ENCODE measurements at regions not wholly inside any gene's neighbourhood (a gene's known extent, or its start where the extent isn't known, plus 50 kb on each side); places are given as distances from the start of the nearest gene placed in this dataset.

GRCh38 chr18:78540636-78541529 is 438.7 kb upstream of the SALL3 start:
- in situ Hi-C loops (cut with HindIII; ENCODE audit: low pct_unique_long_range_greater_than_20kb, low sequenced_read_pairs): no loop called here
- no peak for DNase-seq (ENCODE audit: low read depth in 1 of 2, low spot score in 1 of 2)

DNA sequence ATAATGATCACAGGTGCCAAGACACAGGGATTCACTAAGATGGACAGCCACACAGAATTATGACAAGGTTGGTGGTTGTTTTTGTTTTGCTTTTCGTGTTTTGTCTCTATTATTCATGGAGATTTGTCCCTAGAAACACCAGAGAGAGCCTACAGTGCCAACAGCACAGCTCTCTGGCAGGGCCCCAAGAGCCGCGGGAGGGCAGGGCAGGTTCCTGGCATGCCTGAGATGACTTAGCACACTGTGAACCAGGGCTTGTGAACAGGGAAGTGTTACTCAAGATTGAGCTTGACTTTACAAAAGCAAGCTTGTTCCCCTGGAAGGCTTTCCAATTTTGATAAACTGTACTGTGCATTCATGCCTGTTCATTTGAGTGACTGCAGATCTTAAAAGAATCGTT is 437.4 kb upstream of the SALL3 start:
- peak; percentile 41 to 44 for DNase-seq (ENCODE audit: low read depth in 1 of 2, low spot score in 1 of 2)
- in situ Hi-C loops (cut with HindIII; ENCODE audit: low pct_unique_long_range_greater_than_20kb, low sequenced_read_pairs): no loop called here
- no peak for TF ChIP-seq JUND (IDR thresholded peaks at IDR 0.05; ENCODE audit: low read depth)

More at GRCh38 chr18:78540636-78541529, 438.7 kb upstream of the SALL3 start:
- TF ChIP-seq JUND (IDR thresholded peaks at IDR 0.05; ENCODE audit: low read depth): no peak

- no peak for DNase-seq (ENCODE audit: low read depth in 1 of 2, low spot score in 1 of 2)
Measured at GRCh38 chr18:78543201-78543725, 436.4 kb upstream of the SALL3 start.

DNA sequence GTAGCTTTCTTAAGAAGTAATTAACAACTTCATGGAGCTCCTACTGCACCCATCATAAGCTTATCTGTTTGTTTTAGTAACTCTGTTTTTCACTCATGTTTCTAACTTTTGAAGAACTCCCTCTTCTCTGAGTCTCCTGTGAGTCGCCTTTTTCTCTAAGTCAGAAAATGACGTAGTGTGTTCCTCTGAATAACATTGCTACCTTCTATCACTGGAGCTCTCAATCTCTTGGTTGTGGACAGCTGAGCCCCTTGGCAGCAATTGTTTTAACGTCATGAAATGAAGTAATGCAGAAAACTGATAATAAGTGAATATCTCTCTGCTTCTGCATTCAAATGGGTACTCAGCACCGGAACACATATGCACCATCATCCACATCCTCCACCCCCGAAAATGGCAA is 433.3 kb upstream of the SALL3 start:
- in situ Hi-C loops (cut with HindIII; ENCODE audit: low pct_unique_long_range_greater_than_20kb, low sequenced_read_pairs): no loop called here
- no peak for DNase-seq (ENCODE audit: low read depth in 1 of 2, low spot score in 1 of 2)
- no peak for TF ChIP-seq JUND (IDR thresholded peaks at IDR 0.05; ENCODE audit: low read depth)

More at GRCh38 chr18:78543201-78543725, 436.4 kb upstream of the SALL3 start:
- in situ Hi-C loops (cut with HindIII; ENCODE audit: low pct_unique_long_range_greater_than_20kb, low sequenced_read_pairs): no loop called here
- TF ChIP-seq JUND (IDR thresholded peaks at IDR 0.05; ENCODE audit: low read depth): no peak

GRCh38 chr18:78547817-78548216 is 431.8 kb upstream of the SALL3 start:
- DNase-seq (ENCODE audit: low read depth in 1 of 2, low spot score in 1 of 2): no peak
- TF ChIP-seq JUND (IDR thresholded peaks at IDR 0.05; ENCODE audit: low read depth): no peak
- in situ Hi-C loops (cut with HindIII; ENCODE audit: low pct_unique_long_range_greater_than_20kb, low sequenced_read_pairs): no loop called here

DNA sequence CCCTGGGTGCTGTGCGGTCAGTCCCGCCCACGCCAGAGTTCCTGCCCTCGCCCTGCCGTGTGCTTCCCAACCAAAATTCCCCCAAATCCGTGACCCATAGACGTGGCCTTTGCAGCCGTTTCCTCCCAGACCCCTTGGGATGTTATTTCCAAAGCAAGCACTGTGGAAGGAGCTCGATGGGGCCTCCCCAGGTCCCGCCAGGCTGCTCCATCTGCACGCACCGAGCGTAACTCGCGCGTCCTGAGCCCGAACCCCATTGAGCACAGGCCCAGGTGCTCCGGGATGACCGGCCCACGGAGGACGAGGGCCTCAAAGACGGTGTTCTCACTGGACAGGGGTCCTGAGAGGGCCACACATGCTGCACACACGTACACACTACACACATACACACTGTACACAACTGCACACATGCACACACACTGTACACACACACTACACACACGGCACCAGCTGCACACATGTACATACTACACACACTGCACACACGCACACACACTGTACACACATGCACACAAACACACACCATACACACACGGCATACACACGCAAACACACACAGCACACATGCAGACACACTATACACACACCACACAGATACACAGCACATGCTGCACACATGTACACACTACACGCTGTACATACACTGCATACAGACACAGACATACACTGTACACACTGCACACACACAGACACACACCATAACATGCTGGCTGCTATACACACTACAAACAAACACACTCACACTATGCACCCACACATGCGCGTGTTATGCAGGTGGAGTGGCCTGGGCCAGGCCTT is 431.2 kb upstream of the SALL3 start:
- TF ChIP-seq JUND (IDR thresholded peaks at IDR 0.05; ENCODE audit: low read depth): no peak
- in situ Hi-C loops (cut with HindIII; ENCODE audit: low pct_unique_long_range_greater_than_20kb, low sequenced_read_pairs): no loop called here
- DNase-seq (ENCODE audit: low read depth in 1 of 2, low spot score in 1 of 2): no peak

DNA sequence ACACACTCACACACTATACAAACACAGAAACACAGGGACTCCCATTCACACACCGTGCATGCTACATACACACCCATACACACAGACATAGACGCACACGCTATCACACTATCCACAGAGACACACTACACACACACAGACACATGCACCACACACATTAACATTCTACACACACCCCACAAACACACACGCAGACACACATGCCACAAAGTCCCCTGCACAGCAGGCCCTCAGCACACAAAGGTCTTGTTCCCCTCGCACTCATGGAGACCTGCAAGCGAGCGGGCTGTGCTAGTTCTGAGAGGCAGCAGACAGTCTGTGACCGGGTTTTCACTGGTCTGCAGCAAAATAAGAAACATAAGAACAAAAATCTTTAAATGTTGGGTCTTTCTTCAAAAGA is 429.6 kb upstream of the SALL3 start:
- in situ Hi-C loops (cut with HindIII; ENCODE audit: low pct_unique_long_range_greater_than_20kb, low sequenced_read_pairs): no loop called here
- no peak for TF ChIP-seq JUND (IDR thresholded peaks at IDR 0.05; ENCODE audit: low read depth)
- DNase-seq (ENCODE audit: low read depth in 1 of 2, low spot score in 1 of 2): no peak

GRCh38 chr18:78554944-78555608 is 424.5 kb upstream of the SALL3 start:
- in situ Hi-C loops (cut with HindIII; ENCODE audit: low pct_unique_long_range_greater_than_20kb, low sequenced_read_pairs): no loop called here
- no peak for TF ChIP-seq JUND (IDR thresholded peaks at IDR 0.05; ENCODE audit: low read depth)
- DNase-seq (ENCODE audit: low read depth in 1 of 2, low spot score in 1 of 2): no peak

DNA sequence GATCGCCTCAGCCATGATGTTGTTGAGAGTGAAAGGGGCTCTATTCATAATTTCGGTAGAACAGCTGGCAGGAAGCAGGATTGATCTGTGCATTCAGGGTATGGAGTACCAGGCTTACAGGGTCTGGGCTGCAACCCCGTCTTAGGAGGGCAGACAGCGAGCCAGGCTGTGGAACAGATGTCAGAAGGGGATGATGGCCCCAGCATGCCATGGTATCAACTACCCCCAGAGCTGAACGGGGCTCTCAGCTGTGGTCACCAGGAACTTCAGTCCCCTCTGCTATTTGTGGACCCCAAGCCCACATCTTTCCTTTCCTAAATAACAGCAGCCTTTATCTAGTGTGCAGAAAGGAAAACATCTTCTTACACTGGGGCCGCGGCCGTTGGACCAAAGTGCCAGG is 422.2 kb upstream of the SALL3 start:
- no peak for TF ChIP-seq JUND (IDR thresholded peaks at IDR 0.05; ENCODE audit: low read depth)
- no peak for DNase-seq (ENCODE audit: low read depth in 1 of 2, low spot score in 1 of 2)
- in situ Hi-C loops (cut with HindIII; ENCODE audit: low pct_unique_long_range_greater_than_20kb, low sequenced_read_pairs): no loop called here

DNA sequence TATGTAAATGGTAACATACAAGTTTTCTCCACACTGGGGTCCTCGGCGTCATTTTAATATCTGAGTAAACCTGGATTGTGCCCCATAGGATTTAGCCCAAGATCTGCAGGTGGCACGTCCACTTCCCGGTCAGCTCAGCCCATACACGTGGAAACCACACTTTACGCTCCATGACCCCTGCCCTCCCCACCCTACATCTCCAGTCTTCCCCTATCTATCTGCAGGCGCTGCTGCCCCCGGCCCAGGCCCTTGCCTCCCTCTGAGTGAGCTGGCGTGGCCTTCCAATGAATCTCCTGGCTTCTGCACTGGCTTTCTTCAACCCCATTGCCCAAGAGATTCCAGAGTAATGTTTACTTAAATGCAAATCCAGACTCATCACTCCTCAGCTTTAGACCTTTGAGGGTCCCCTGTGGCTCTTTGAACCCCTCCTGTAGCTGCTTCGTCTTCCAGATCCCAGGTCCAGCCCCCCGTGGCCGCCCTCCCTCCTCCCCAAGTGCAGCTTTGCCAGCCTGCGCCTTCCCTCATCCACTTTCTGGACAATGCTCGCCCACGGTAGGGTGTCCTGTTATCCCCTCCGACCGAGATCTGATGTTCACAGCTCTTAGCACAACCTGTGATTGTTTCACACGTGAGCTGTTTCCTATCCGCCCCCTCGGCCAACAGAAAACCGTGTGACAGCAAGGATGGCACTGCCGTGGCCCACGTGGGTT is 421.4 kb upstream of the SALL3 start:
- in situ Hi-C loops (cut with HindIII; ENCODE audit: low pct_unique_long_range_greater_than_20kb, low sequenced_read_pairs): no loop called here
- DNase-seq (ENCODE audit: low read depth in 1 of 2, low spot score in 1 of 2): no peak
- no peak for TF ChIP-seq JUND (IDR thresholded peaks at IDR 0.05; ENCODE audit: low read depth)

DNA sequence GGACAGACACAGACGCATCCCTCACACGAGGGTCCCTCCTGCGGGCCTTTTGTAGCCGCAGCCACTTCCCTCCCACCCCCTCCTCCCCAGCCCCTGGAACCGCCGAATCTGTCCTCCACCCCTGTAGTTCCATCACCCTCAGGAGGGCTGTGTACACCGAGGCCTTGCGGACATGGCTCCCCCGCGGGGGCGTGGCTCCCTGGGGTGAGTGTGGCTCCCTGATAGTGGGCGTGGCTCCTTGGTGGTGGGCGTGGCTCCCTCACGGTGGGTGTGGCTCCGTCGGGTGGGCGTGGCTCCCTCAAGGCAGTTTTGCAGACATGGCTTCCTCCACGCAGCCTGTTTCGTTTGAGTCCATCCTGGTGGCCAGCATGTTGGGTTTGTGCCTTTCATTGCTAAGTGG is 420.7 kb upstream of the SALL3 start:
- peak in 1 of 2 experiments; percentile 6 for DNase-seq (ENCODE audit: low read depth in 1 of 2, low spot score in 1 of 2)
- in situ Hi-C loops (cut with HindIII; ENCODE audit: low pct_unique_long_range_greater_than_20kb, low sequenced_read_pairs): no loop called here
- no peak for TF ChIP-seq JUND (IDR thresholded peaks at IDR 0.05; ENCODE audit: low read depth)

DNA sequence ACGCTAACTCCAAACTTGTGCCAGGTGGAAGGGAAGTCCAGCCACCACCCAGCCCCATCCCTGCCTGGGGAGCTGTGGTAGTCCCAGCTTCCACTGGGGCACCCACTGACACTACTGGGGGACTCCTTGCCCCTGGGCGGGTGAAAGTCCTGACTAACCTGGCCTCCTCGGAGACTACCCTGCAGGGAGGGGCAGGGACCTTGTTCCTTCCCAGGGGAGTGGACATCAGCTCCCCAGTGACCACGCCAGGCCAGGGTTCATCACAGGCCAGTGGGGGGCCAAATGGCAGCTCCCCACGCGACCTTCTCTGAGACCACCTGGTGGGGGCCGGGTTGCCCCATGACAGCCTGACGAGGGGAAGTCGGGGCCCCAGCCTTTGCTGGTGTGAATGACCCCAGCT is 420.0 kb upstream of the SALL3 start:
- DNase-seq (ENCODE audit: low read depth in 1 of 2, low spot score in 1 of 2): no peak
- in situ Hi-C loops (cut with HindIII; ENCODE audit: low pct_unique_long_range_greater_than_20kb, low sequenced_read_pairs): no loop called here
- no peak for TF ChIP-seq JUND (IDR thresholded peaks at IDR 0.05; ENCODE audit: low read depth)

Data from T47D (cell line).